Osteocyte (in vitro differentiated cells): ENCODE measurements at regions not wholly inside any gene's neighbourhood (a gene's known extent, or its start where the extent isn't known, plus 50 kb on each side); places are given as distances from the start of the nearest gene placed in this dataset.
"Not testable (repeated sequence)": the region's sequence is repeated elsewhere in the genome, so short reads cannot be mapped to it uniquely, and the experiment has no call there.

Experiments used
- DNase-seq: peaks from one replicate; pipeline ENCODE4 v3.0.0; 2021; ENCODE audit warnings: mixed read lengths; ENCODE audit not compliant: unreplicated experiment; ENCODE audit errors: extremely low spot score
- H3K27ac Mint-ChIP-seq: one replicate; pipeline ENCODE4 v1.8.0; 2021; ENCODE audit warnings: mild to moderate bottlenecking, mixed read lengths; ENCODE audit not compliant: unreplicated experiment
- H3K27me3 Mint-ChIP-seq: one replicate; pipeline ENCODE4 v1.8.0; 2021; ENCODE audit warnings: mixed read lengths; ENCODE audit not compliant: unreplicated experiment
- H3K36me3 Mint-ChIP-seq: one replicate; pipeline ENCODE4 v1.8.0; 2021; ENCODE audit warnings: mixed read lengths; ENCODE audit not compliant: unreplicated experiment
- H3K4me1 Mint-ChIP-seq: one replicate; pipeline ENCODE4 v1.8.0; 2021; ENCODE audit warnings: mixed read lengths; ENCODE audit not compliant: unreplicated experiment
- H3K4me3 Mint-ChIP-seq: one replicate; pipeline ENCODE4 v1.8.0; 2021; ENCODE audit warnings: mild to moderate bottlenecking, moderate library complexity, mixed read lengths; ENCODE audit not compliant: unreplicated experiment
- H3K9me3 Mint-ChIP-seq: one replicate; pipeline ENCODE4 v1.8.0; 2021; ENCODE audit warnings: mixed read lengths; ENCODE audit not compliant: unreplicated experiment
- TF ChIP-seq, protein P1 (sequence below): fragments of 200-600 bp; sonication (generic); IDR thresholded peaks from 2 replicates; pipeline ENCODE4 v1.5.0; 2021; ENCODE audit warnings: antibody characterized with exemption, mild to moderate bottlenecking, moderate library complexity

DNA sequence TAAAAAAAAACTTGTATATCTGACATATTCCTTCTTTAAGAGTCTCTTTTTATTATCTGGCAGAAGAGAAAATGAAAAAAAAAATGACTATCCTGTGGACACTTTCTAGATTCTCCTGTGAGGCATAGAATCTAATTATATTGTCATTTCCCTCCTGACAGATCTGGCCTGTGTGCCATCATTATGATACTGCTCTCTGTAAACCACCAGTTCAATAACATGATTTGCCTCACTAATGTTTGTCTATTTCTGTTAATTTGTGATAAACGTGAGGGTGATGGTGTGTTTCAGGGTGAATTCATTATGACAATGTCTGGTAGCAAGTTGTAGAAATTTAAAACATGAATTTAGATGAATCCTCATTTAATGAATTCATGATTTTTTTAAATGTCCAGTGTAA, 844.5 kb upstream of the ADGRB3 start:
- H3K36me3 Mint-ChIP-seq: peaks cover 1% of the 10 kb centered on the region
- H3K9me3 Mint-ChIP-seq: no peaks in the 10 kb centered on the region
- no peaks in the 10 kb centered on the region for H3K4me1 Mint-ChIP-seq
- H3K4me3 Mint-ChIP-seq: no peak overlapping the region
- no peaks in the 10 kb centered on the region for H3K27me3 Mint-ChIP-seq
- H3K27ac Mint-ChIP-seq: no peak overlapping the region
- TF ChIP-seq, protein P1, sequence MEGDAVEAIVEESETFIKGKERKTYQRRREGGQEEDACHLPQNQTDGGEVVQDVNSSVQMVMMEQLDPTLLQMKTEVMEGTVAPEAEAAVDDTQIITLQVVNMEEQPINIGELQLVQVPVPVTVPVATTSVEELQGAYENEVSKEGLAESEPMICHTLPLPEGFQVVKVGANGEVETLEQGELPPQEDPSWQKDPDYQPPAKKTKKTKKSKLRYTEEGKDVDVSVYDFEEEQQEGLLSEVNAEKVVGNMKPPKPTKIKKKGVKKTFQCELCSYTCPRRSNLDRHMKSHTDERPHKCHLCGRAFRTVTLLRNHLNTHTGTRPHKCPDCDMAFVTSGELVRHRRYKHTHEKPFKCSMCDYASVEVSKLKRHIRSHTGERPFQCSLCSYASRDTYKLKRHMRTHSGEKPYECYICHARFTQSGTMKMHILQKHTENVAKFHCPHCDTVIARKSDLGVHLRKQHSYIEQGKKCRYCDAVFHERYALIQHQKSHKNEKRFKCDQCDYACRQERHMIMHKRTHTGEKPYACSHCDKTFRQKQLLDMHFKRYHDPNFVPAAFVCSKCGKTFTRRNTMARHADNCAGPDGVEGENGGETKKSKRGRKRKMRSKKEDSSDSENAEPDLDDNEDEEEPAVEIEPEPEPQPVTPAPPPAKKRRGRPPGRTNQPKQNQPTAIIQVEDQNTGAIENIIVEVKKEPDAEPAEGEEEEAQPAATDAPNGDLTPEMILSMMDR: no peak
- DNase-seq: no peak

DNA sequence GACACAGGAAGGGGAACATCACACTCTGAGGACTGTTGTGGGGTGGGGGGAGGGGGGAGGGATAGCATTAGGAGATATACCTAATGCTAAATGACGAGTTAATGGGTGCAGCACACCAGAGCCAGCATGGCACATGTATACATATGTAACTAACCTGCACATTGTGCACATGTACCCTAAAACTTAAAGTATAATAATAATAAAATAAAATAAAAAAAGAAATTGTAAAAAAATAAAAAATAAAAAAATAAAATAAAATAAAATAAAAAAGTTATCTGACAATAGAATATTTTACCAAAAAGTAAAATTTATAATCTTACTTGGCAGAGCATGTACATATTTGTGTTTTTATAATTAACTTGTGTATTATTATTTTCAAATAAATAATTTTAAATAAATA, 848.0 kb upstream of the ADGRB3 start:
- not testable (repeated sequence) for H3K4me1 Mint-ChIP-seq, H3K27me3 Mint-ChIP-seq, H3K4me3 Mint-ChIP-seq, DNase-seq, H3K9me3 Mint-ChIP-seq, H3K36me3 Mint-ChIP-seq, H3K27ac Mint-ChIP-seq

DNA sequence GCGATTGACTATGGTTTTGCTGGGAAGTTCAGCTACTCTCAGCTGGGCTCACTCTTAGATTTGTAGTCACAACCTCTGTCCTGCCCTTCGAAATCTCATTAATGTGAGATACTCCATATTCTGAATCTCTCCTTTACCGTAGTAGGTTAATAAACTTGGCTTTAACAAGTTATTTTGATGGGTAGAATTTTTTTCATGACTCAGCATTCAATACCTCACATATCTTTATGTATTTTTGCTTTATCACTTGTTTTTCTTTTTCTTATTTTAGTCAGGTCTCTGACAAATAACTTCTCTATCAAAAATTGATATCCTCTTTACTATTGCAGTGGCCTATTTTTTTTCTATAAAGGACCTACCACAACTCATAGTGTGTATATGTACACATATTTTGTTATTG, 855.2 kb upstream of the ADGRB3 start:
- Mint-ChIP-seq H3K4me1 (peaks cover 7% of the 10 kb centered on the region), H3K4me3 (no peak overlapping the region), H3K36me3 (no peaks in the 10 kb centered on the region), H3K27me3 (no peaks in the 10 kb centered on the region), H3K9me3 (peaks cover 5% of the 10 kb centered on the region), H3K27ac (no peak overlapping the region)
- no peak for DNase-seq
- TF ChIP-seq, protein P1: no peak

DNA sequence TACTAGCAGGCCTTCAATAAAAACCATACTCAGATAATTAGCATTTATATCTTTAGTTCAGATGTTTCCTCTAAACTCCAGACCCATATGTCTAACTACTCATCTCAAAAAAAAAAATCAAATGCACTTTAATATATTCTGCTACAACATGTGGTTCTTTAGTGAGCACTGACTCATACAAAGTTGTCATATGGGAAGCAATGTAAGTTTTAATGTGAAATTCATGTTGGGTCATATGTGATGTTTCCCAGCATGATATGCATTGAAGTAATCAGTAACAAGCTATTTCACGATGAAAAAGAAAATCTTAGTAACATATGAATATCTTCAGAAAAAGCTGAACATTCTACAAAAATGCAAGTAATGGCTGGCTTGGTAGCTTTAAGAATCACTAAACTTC, 859.7 kb upstream of the ADGRB3 start:
- no peak for DNase-seq
- Mint-ChIP-seq H3K27me3 (no peaks in the 10 kb centered on the region), H3K4me1 (peaks cover 3% of the 10 kb centered on the region), H3K9me3 (peaks cover 10% of the 10 kb centered on the region), H3K4me3 (no peak overlapping the region), H3K36me3 (no peaks in the 10 kb centered on the region), H3K27ac (no peak overlapping the region)
- TF ChIP-seq, protein P1: no peak

DNA sequence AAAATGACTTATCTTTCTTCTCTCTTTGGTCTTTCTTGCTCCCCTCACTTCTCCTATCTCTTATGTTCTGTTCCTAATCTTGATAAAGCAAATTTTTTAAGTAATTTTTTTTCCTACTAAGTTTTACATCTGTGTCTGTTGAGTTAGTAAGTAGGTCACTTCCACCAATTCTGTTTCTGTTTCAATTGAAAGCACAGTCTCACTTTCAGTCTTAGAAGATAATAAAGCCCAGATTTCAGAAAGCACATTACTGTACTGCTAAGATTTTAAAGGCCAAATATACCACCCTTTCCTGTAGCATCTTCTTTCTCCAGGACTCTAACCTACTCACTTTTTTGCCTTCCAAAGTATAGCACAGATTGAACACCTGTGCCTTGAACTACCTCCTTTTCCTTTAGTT, 866.1 kb upstream of the ADGRB3 start:
- no peak for DNase-seq
- no peaks in the 10 kb centered on the region for H3K27me3 Mint-ChIP-seq
- peaks cover 5% of the 10 kb centered on the region for H3K9me3 Mint-ChIP-seq
- no peaks in the 10 kb centered on the region for H3K36me3 Mint-ChIP-seq
- peak overlapping the region; percentile 9 for H3K27ac Mint-ChIP-seq
- no peak overlapping the region for H3K4me3 Mint-ChIP-seq
- TF ChIP-seq, protein P1: no peak
- peaks cover 17% of the 10 kb centered on the region for H3K4me1 Mint-ChIP-seq

DNA sequence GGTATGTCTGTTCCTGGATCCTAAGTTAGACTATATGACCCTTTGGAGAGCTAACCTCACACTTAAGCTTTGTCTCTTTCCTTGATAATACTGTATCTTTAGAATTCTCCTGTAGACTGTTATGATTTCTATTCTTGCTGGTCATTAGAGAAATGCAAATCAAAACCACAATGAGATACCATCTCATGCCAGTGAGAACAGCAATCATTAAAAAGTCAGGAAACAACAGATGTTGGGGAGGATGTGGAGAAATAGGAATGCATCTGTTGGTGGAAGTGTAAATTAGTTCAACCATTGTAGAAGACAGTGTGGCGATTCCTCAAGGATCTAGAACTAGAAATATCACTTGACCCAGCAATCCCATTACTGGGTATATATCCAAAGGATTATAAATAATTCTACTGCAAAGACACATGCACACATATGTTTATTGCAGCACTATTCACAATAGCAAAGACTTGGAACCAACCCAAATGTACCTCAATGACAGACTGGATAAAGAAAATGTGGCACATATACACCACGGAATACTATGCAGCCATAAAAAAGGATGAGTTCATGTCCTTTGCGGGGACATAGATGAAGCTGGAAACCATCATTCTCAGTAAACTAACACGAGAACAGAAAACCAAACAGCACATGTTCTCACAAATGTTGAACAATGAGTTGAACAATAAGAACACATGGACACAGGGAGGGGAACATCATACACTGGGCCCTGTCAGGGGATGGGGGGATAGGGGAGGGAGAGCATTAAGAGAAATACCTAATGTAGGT, 867.8 kb upstream of the ADGRB3 start:
- not testable (repeated sequence) for H3K9me3 Mint-ChIP-seq, DNase-seq

More for the DNA sequence above, 867.8 kb upstream of the ADGRB3 start:
- H3K27ac Mint-ChIP-seq, H3K4me3 Mint-ChIP-seq, H3K36me3 Mint-ChIP-seq, H3K27me3 Mint-ChIP-seq: not testable (repeated sequence)
- H3K4me1 Mint-ChIP-seq: peaks cover 17% of the 10 kb centered on the region
